Type B pancreatic cell (in vitro differentiated cells): ENCODE measurements at regions not wholly inside any gene's neighbourhood (a gene's known extent, or its start where the extent isn't known, plus 50 kb on each side); places are given as distances from the start of the nearest gene placed in this dataset.

Experiments used
- DNase-seq: peaks from one replicate; pipeline ENCODE4 v3.0.0; 2021; ENCODE audit warnings: mixed read lengths; ENCODE audit not compliant: unreplicated experiment; ENCODE audit errors: extremely low spot score
- H3K27ac Mint-ChIP-seq: 2 replicates; pipeline ENCODE4 v1.8.0; 2021; ENCODE audit warnings: mild to moderate bottlenecking, mixed read lengths
- H3K27me3 Mint-ChIP-seq: 2 replicates; pipeline ENCODE4 v1.8.0; 2021; ENCODE audit warnings: mixed read lengths
- H3K36me3 Mint-ChIP-seq: 2 replicates; pipeline ENCODE4 v1.8.0; 2021; ENCODE audit warnings: mixed read lengths
- H3K4me1 Mint-ChIP-seq: one replicate; pipeline ENCODE4 v1.8.0; 2021; ENCODE audit warnings: mixed read lengths; ENCODE audit not compliant: unreplicated experiment
- H3K4me3 Mint-ChIP-seq: 2 replicates; pipeline ENCODE4 v1.8.0; 2021; ENCODE audit warnings: mild to moderate bottlenecking, mixed read lengths
- H3K9me3 Mint-ChIP-seq: 2 replicates; pipeline ENCODE4 v1.8.0; 2021; ENCODE audit warnings: mixed read lengths
- CTCF ChIP-seq: fragments of 200-600 bp; sonication (generic); conservative IDR thresholded peaks from 2 replicates; pipeline ENCODE4 v1.5.0; 2021; ENCODE audit warnings: antibody characterized with exemption, mild to moderate bottlenecking

- H3K4me1 Mint-ChIP-seq: peaks cover 4% of the 10 kb centered on the region
- H3K27me3 Mint-ChIP-seq: peaks cover 25% of the 10 kb centered on the region
- DNase-seq: no peak
- H3K9me3 Mint-ChIP-seq: no peaks in the 10 kb centered on the region
- H3K4me3 Mint-ChIP-seq: no peak overlapping the region
- no peaks in the 10 kb centered on the region for H3K36me3 Mint-ChIP-seq
- no peak for TF ChIP-seq CTCF
- H3K27ac Mint-ChIP-seq: no peak overlapping the region
Measured at GRCh38 chr2:120575966-120576365, 159.7 kb upstream of the GLI2 start.

- Mint-ChIP-seq H3K27me3 (peaks cover 26% of the 10 kb centered on the region), H3K27ac (no peak overlapping the region), H3K9me3 (no peaks in the 10 kb centered on the region), H3K4me3 (no peak overlapping the region), H3K36me3 (no peaks in the 10 kb centered on the region), H3K4me1 (peaks cover 3% of the 10 kb centered on the region)
- TF ChIP-seq CTCF: no peak
- DNase-seq: no peak
Measured at GRCh38 chr2:120576509-120577474, 158.9 kb upstream of the GLI2 start.

GRCh38 chr2:120577721-120578295, 157.9 kb upstream of the GLI2 start:
- H3K4me3 Mint-ChIP-seq: no peak overlapping the region
- TF ChIP-seq CTCF: no peak
- H3K36me3 Mint-ChIP-seq: no peaks in the 10 kb centered on the region
- H3K27me3 Mint-ChIP-seq: peaks cover 26% of the 10 kb centered on the region
- no peak for DNase-seq
- no peaks in the 10 kb centered on the region for H3K9me3 Mint-ChIP-seq
- peaks cover 3% of the 10 kb centered on the region for H3K4me1 Mint-ChIP-seq
- no peak overlapping the region for H3K27ac Mint-ChIP-seq

- H3K27me3 Mint-ChIP-seq: peaks cover 27% of the 10 kb centered on the region
Measured at GRCh38 chr2:120578576-120579352, 156.9 kb upstream of the GLI2 start.

More at GRCh38 chr2:120578576-120579352, 156.9 kb upstream of the GLI2 start:
- Mint-ChIP-seq H3K36me3 (no peaks in the 10 kb centered on the region), H3K4me1 (peaks cover 3% of the 10 kb centered on the region), H3K4me3 (no peak overlapping the region), H3K27ac (no peak overlapping the region), H3K9me3 (no peaks in the 10 kb centered on the region)
- no peak for DNase-seq
- TF ChIP-seq CTCF: no peak
